Liver (tissue), 7 donors: ENCODE measurements at regions not wholly inside any gene's neighbourhood (a gene's known extent, or its start where the extent isn't known, plus 50 kb on each side); places are given as distances from the start of the nearest gene placed in this dataset.

ENCODE experiments used
- DNase-seq: peaks from one replicate; pipeline ENCODE4 v3.0.0-alpha.2; 2017; ENCODE audit warnings: low spot score
- H3K27ac ChIP-seq, 2 donors: one replicate each; pipeline ENCODE4 v1.7.0; 2013; ENCODE audit warnings: inconsistent platforms in 2 of 2, low read length in 2 of 2, control low read depth in 1 of 2, low read depth in 1 of 2, mild to moderate bottlenecking in 1 of 2
- H3K27me3 ChIP-seq, 4 donors: one replicate each; pipeline versions ENCODE4 v1.6.1 to v1.7.0; 2013; ENCODE audit warnings: low read length in 3 of 4, inconsistent platforms in 1 of 4, mild to moderate bottlenecking in 1 of 4, moderate library complexity in 1 of 4; ENCODE audit not compliant: control insufficient read depth in 4 of 4, insufficient read depth in 4 of 4
- H3K36me3 ChIP-seq, 4 donors: one replicate each; pipeline versions ENCODE4 v1.6.1 to v1.7.0; 2013; ENCODE audit warnings: low read length in 3 of 4, mild to moderate bottlenecking in 3 of 4, low read depth in 1 of 4, moderate library complexity in 1 of 4; ENCODE audit not compliant: control insufficient read depth in 4 of 4, insufficient read depth in 3 of 4
- H3K4me1 ChIP-seq, 4 donors: one replicate each; pipeline versions ENCODE4 v1.6.1 to v1.7.0; 2013; ENCODE audit warnings: low read length in 3 of 4, mild to moderate bottlenecking in 3 of 4, moderate library complexity in 1 of 4; ENCODE audit not compliant: control insufficient read depth in 4 of 4, insufficient read depth in 4 of 4
- H3K4me3 ChIP-seq, 3 donors: one replicate each; pipeline versions ENCODE4 v1.6.1 to v1.7.0; 2013; ENCODE audit warnings: low read length in 3 of 3, control low read depth in 1 of 3, low read depth in 1 of 3, mild to moderate bottlenecking in 1 of 3
- H3K9ac ChIP-seq, 2 donors: one replicate each; pipeline ENCODE4 v1.7.0; 2013; ENCODE audit warnings: low read length in 2 of 2, mild to moderate bottlenecking in 2 of 2, moderate library complexity in 2 of 2, control low read depth in 1 of 2, low read depth in 1 of 2
- H3K9me3 ChIP-seq, 4 donors: one replicate each; pipeline versions ENCODE4 v1.6.1 to v1.7.0; 2013; ENCODE audit warnings: low read length in 3 of 4; ENCODE audit not compliant: control insufficient read depth in 4 of 4
- EGR1 ChIP-seq, 2 donors: IDR thresholded peaks; 2 replicates each; pipeline ENCODE4 v1.6.1; 2016 to 2018; ENCODE audit warnings: antibody characterized with exemption in 2 of 2, low read depth in 2 of 2
- FOXA2 ChIP-seq: IDR thresholded peaks from 2 replicates; pipeline ENCODE4 v1.6.1; 2016; ENCODE audit warnings: antibody characterized with exemption
- GABPA ChIP-seq, 2 donors: IDR thresholded peaks in 1 of 2; conservative IDR thresholded peaks in 1 of 2; 2 replicates each; pipeline ENCODE4 v1.6.1; 2016; ENCODE audit warnings: antibody characterized with exemption in 2 of 2, mild to moderate bottlenecking in 1 of 2, moderate library complexity in 1 of 2
- HNF4A ChIP-seq, 2 donors: conservative IDR thresholded peaks; 2 replicates each; pipeline ENCODE4 v1.6.1; 2016; ENCODE audit warnings: antibody characterized with exemption in 2 of 2, mild to moderate bottlenecking in 2 of 2
- HNF4G ChIP-seq: IDR thresholded peaks from 2 replicates; pipeline ENCODE4 v1.6.1; 2016; ENCODE audit warnings: antibody characterized with exemption
- JUND ChIP-seq, 2 donors: IDR thresholded peaks; 2 replicates each; pipeline ENCODE4 v1.6.1; 2016; ENCODE audit warnings: antibody characterized with exemption in 2 of 2
- NR2F2 ChIP-seq: IDR thresholded peaks from 2 replicates; pipeline ENCODE4 v1.6.1; 2016; ENCODE audit warnings: antibody characterized with exemption
- RAD21 ChIP-seq, 2 donors: IDR thresholded peaks; 2 replicates each; pipeline ENCODE4 v1.6.1; 2016; ENCODE audit warnings: antibody characterized with exemption in 2 of 2, mild to moderate bottlenecking in 2 of 2
- RXRA ChIP-seq, 2 donors: IDR thresholded peaks; 2 replicates each; pipeline ENCODE4 v1.6.1; 2017 to 2018; ENCODE audit warnings: antibody characterized with exemption in 2 of 2, mild to moderate bottlenecking in 1 of 2
- SP1 ChIP-seq: IDR thresholded peaks from 2 replicates; pipeline ENCODE4 v1.6.1; 2018; ENCODE audit warnings: antibody characterized with exemption, mild to moderate bottlenecking
- TAF1 ChIP-seq: conservative IDR thresholded peaks from 2 replicates; pipeline ENCODE4 v1.6.1; 2016; ENCODE audit warnings: antibody characterized with exemption, mild to moderate bottlenecking
- YY1 ChIP-seq: IDR thresholded peaks from 2 replicates; pipeline ENCODE4 v1.6.1; 2016; ENCODE audit warnings: antibody characterized with exemption, mild to moderate bottlenecking
- WGBS: extraction: QIAGEN DNeasy Blood & Tissue Kit; methylation state at CpG from one replicate; pipeline ENCODE4 v1.1.7; 2013; 5-methylcytosine and 5-hydroxymethylcytosine counted together
- TF ChIP-seq, protein P1 (sequence below): IDR thresholded peaks from 2 replicates; pipeline ENCODE4 v1.6.1; 2016; ENCODE audit warnings: antibody characterized with exemption
- TF ChIP-seq, protein P2 (sequence below): IDR thresholded peaks from 2 replicates; pipeline ENCODE4 v1.6.1; 2016; ENCODE audit warnings: antibody characterized with exemption
- TF ChIP-seq, protein P3 (sequence below): IDR thresholded peaks from 2 replicates; pipeline ENCODE4 v1.6.1; 2016; ENCODE audit warnings: antibody characterized with exemption
- TF ChIP-seq, protein P4 (sequence below): IDR thresholded peaks from 2 replicates; pipeline ENCODE4 v1.6.1; 2016; ENCODE audit warnings: antibody characterized with exemption, mild to moderate bottlenecking
- donor health status: healthy.
- donor health status: healthy.
- donor health status: healthy.
- donor health status: healthy.

DNA sequence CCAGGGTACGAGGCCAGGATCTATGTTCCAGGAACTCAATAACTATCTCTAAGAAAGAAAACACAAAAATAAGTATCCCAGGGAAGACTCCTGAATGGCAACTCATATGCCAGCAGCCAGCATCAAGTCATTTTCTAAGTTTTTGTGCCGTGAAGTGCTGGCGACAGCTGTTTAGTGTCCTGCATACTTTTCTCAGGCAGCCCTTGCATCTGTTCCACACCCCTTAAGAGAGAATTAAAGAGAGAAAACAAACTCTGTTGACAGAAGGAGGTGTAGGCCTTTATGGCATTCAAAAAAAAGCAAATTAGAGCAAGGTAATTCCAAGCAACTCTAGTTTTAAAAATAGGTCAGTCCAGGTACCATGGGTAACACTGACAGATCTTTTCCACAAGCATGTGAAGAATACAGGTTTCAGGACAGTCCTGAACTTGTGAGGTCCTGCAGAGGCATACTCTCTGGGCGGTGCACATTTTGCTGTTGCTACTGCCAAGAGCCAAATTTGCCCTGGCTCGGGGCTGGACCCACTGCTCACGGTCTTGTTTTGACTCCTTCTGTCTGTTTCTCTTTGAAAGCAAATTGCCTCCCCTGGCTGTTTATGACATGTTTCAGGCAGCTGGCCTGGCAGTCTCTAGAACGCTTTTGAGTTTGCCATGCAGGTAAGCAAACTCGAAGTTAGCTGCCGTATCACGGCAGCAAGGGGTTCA, 252.1 kb upstream of the ADAMTS9 start:
- Histone ChIP-seq H3K36me3 (no peaks in the 10 kb centered on the region), H3K27me3 (no peaks in the 10 kb centered on the region), H3K4me3 (no peak overlapping the region), H3K27ac (no peak overlapping the region), H3K4me1 (no peaks in the 10 kb centered on the region), H3K9ac (no peak overlapping the region), H3K9me3 (no peaks in the 10 kb centered on the region)
- WGBS, result 86% methylated on average over 10 of the region's 10 CpGs
- TF ChIP-seq JUND (IDR thresholded peaks at IDR 0.05) (no peak), TAF1 (no peak), HNF4A (conservative IDR thresholded peaks at IDR 0.05) (no peak), RXRA (IDR thresholded peaks at IDR 0.05) (no peak), EGR1 (IDR thresholded peaks at IDR 0.05; ENCODE audit: low read depth in 2 of 2) (no peak), NR2F2 (no peak), HNF4G (no peak)
- TF ChIP-seq, protein P1, sequence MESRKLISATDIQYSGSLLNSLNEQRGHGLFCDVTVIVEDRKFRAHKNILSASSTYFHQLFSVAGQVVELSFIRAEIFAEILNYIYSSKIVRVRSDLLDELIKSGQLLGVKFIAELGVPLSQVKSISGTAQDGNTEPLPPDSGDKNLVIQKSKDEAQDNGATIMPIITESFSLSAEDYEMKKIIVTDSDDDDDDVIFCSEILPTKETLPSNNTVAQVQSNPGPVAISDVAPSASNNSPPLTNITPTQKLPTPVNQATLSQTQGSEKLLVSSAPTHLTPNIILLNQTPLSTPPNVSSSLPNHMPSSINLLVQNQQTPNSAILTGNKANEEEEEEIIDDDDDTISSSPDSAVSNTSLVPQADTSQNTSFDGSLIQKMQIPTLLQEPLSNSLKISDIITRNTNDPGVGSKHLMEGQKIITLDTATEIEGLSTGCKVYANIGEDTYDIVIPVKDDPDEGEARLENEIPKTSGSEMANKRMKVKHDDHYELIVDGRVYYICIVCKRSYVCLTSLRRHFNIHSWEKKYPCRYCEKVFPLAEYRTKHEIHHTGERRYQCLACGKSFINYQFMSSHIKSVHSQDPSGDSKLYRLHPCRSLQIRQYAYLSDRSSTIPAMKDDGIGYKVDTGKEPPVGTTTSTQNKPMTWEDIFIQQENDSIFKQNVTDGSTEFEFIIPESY, result no peak
- TF ChIP-seq, protein P2, sequence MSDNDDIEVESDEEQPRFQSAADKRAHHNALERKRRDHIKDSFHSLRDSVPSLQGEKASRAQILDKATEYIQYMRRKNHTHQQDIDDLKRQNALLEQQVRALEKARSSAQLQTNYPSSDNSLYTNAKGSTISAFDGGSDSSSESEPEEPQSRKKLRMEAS, result no peak
- DNase-seq, result no peak

DNA sequence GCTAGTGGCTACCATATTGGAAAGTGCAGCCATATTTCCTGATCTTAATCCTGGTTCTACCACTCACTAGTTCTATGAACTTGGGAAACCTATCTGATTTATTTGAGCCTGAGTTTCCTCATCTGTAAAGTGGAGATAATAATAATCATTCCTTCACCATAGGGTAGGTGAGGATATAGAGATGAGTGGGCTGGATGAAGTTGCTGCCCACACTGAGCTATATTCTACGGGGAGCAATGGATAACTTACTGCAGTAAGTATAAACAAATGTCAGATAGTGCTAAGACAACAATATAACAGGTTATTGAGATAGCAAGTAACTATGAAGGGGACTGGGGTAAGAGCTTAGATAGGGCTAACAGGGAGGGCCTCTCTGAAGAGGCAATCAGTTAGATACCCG, 251.5 kb upstream of the ADAMTS9 start:
- Histone ChIP-seq H3K27ac (no peak overlapping the region), H3K27me3 (no peaks in the 10 kb centered on the region), H3K4me1 (no peaks in the 10 kb centered on the region), H3K9me3 (no peaks in the 10 kb centered on the region), H3K4me3 (no peak overlapping the region), H3K36me3 (no peaks in the 10 kb centered on the region), H3K9ac (no peak overlapping the region)
- no peak for DNase-seq
- TF ChIP-seq GABPA (IDR thresholded peaks at IDR 0.05 in 1 of 2, conservative IDR thresholded peaks at IDR 0.05 in 1 of 2) (no peak), HNF4G (no peak), YY1 (no peak), RXRA (IDR thresholded peaks at IDR 0.05) (no peak), NR2F2 (no peak), RAD21 (IDR thresholded peaks at IDR 0.05) (no peak), EGR1 (IDR thresholded peaks at IDR 0.05; ENCODE audit: low read depth in 2 of 2) (no peak), SP1 (no peak), TAF1 (no peak), FOXA2 (no peak)
- TF ChIP-seq, protein P1, result no peak
- TF ChIP-seq, protein P3, sequence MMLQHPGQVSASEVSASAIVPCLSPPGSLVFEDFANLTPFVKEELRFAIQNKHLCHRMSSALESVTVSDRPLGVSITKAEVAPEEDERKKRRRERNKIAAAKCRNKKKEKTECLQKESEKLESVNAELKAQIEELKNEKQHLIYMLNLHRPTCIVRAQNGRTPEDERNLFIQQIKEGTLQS, result no peak
- TF ChIP-seq, protein P2, result no peak
- TF ChIP-seq, protein P4, sequence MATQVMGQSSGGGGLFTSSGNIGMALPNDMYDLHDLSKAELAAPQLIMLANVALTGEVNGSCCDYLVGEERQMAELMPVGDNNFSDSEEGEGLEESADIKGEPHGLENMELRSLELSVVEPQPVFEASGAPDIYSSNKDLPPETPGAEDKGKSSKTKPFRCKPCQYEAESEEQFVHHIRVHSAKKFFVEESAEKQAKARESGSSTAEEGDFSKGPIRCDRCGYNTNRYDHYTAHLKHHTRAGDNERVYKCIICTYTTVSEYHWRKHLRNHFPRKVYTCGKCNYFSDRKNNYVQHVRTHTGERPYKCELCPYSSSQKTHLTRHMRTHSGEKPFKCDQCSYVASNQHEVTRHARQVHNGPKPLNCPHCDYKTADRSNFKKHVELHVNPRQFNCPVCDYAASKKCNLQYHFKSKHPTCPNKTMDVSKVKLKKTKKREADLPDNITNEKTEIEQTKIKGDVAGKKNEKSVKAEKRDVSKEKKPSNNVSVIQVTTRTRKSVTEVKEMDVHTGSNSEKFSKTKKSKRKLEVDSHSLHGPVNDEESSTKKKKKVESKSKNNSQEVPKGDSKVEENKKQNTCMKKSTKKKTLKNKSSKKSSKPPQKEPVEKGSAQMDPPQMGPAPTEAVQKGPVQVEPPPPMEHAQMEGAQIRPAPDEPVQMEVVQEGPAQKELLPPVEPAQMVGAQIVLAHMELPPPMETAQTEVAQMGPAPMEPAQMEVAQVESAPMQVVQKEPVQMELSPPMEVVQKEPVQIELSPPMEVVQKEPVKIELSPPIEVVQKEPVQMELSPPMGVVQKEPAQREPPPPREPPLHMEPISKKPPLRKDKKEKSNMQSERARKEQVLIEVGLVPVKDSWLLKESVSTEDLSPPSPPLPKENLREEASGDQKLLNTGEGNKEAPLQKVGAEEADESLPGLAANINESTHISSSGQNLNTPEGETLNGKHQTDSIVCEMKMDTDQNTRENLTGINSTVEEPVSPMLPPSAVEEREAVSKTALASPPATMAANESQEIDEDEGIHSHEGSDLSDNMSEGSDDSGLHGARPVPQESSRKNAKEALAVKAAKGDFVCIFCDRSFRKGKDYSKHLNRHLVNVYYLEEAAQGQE, result no peak
- WGBS, result 67% methylated on average over 2 of the region's 2 CpGs
